ENCODE measurements at regions not wholly inside any gene's neighbourhood (a gene's known extent, or its start where the extent isn't known, plus 50 kb on each side); places are given as distances from the start of the nearest gene placed in this dataset.

- TF ChIP-seq CTCF (conservative IDR thresholded peaks at IDR 0.05; ENCODE audit: low read depth, low read length) (no peak), POLR2A (IDR thresholded peaks at IDR 0.05; ENCODE audit: low read depth, low read length) (no peak), RFX5 (IDR thresholded peaks at IDR 0.05; ENCODE audit: low read depth, low read length) (no peak), SMC3 (IDR thresholded peaks at IDR 0.05; ENCODE audit: low read depth, low read length) (no peak), BHLHE40 (IDR thresholded peaks at IDR 0.05; ENCODE audit: low read depth, low read length) (no peak), RAD21 (IDR thresholded peaks at IDR 0.05; ENCODE audit: low read length) (no peak), CEBPB (IDR thresholded peaks at IDR 0.05; ENCODE audit: low read depth, low read length) (no peak), ELK1 (IDR thresholded peaks at IDR 0.05; ENCODE audit: borderline replicate concordance, low read depth, low read length) (no peak), NFE2L2 (IDR thresholded peaks at IDR 0.05; ENCODE audit: low read depth, low read length) (no peak), MAZ (IDR thresholded peaks at IDR 0.05; ENCODE audit: borderline replicate concordance, low read depth, low read length) (no peak)
Measured at GRCh38 chr18:72601944-72602343, 57.8 kb upstream of the CBLN2 start.
